ENCODE measurements at regions not wholly inside any gene's neighbourhood (a gene's known extent, or its start where the extent isn't known, plus 50 kb on each side); places are given as distances from the start of the nearest gene placed in this dataset.
A peak's percentile ranks its signal among the peaks of the same experiment; 100 is the strongest.

DNA sequence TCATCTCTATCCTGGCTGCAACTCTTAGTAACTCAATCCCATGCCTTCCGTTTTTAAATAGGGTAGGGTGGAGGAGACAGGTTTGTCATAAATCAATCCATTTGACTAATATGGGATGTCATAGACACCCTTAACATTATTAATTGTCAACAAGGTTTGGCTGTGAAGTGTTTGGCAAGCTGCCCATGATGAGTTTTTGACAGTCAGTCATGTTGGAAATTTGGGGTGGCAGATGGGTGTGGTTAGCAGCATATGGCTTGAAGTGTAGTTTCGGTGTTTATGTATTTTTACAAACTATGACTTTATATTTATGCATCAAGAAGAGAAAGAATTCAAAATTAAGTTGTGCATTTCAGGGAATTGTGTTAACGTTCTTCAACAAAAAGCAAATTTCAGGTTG lies 221.8 kb upstream of the CDH5 start:
- DNase-seq (ENCODE audit: insufficient read length, low spot score) (no peak), FAIRE-seq (no peak)
- no peak for TF ChIP-seq POLR2A (IDR thresholded peaks at IDR 0.05; ENCODE audit: low read depth, low read length)

GRCh38 chr16:66143415-66143814 lies 223.1 kb upstream of the CDH5 start:
- FAIRE-seq (no peak), DNase-seq (ENCODE audit: insufficient read length, low spot score) (no peak)
- no peak for TF ChIP-seq POLR2A (IDR thresholded peaks at IDR 0.05; ENCODE audit: low read depth, low read length)

GRCh38 chr16:66141885-66142284 lies 224.6 kb upstream of the CDH5 start:
- TF ChIP-seq POLR2A (IDR thresholded peaks at IDR 0.05; ENCODE audit: low read depth, low read length) = no peak
- FAIRE-seq = no peak
- DNase-seq (ENCODE audit: insufficient read length, low spot score) = no peak

- TF ChIP-seq POLR2A (IDR thresholded peaks at IDR 0.05; ENCODE audit: low read depth, low read length) = no peak
- DNase-seq (ENCODE audit: insufficient read length, low spot score) (no peak), FAIRE-seq (no peak)
These were observed 228.6 kb upstream of the CDH5 start for GRCh38 chr16:66137853-66138252.

DNA sequence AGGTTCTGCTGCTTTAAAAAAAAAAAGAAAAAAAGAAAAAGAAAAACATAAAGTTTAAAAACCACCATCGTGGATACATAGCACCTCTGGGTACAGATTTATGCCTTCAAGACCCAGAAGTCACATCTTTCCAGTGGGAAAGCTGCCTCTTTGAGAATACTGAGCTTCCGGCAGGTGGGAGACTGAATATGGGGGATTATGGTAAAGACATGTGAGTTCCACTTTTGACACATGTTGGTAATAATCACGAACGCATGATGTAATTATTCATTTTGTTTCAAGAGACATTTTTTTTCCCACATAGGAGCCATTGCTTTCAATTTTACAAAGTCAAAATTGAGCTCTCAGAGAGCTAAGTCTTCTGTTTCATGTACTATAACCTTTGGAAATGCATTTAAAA lies 229.7 kb upstream of the CDH5 start:
- TF ChIP-seq POLR2A (IDR thresholded peaks at IDR 0.05; ENCODE audit: low read depth, low read length) = no peak
- no peak for DNase-seq (ENCODE audit: insufficient read length, low spot score)
- FAIRE-seq = no peak

- TF ChIP-seq POLR2A (IDR thresholded peaks at IDR 0.05; ENCODE audit: low read depth, low read length) = no peak
- no peak for DNase-seq (ENCODE audit: insufficient read length, low spot score)
- FAIRE-seq = no peak
These were observed 230.7 kb upstream of the CDH5 start for GRCh38 chr16:66135838-66136237.

DNA sequence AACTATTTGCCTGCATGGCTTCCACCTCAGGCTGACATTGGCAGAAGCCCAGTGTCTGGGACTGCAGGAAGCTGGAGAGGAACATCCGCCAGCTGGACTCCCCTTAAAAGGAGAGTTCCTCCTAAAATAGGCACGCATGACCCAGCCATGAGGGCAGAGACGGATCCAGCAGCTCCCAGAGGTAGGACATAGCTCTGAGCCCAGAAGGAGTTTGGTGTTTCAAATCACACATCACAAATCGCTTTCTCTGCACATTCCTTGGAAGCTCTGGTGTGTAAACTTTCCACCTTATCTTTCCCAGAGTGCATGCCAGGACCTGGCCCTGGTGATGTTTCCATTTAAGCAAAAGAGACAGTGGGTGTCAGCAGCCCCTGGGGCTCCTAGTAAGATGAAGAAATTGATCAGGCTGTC lies 231.1 kb upstream of the CDH5 start:
- no peak for DNase-seq (ENCODE audit: insufficient read length, low spot score)
- TF ChIP-seq POLR2A (IDR thresholded peaks at IDR 0.05; ENCODE audit: low read depth, low read length) = no peak
- FAIRE-seq = no peak

DNA sequence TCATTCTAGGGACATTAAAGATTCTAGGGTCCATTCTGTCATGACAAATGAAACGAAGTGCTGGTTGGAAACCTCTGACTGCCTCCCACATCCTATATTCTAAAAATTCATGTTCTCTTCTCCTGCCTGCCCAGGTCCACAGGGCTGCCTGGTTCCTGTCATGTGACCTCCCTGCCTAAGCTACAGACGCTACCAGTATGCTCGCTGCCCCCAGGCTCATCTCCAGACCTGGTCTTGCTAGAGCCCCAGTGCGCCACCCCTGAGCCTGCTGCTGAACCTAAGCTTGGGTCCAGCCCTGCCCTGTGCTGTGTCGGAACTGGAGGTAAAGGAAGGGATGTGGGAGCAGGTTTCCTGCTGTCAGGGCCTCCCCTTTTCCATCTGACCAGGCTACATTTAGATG lies 231.6 kb upstream of the CDH5 start:
- no peak for DNase-seq (ENCODE audit: insufficient read length, low spot score)
- no peak for TF ChIP-seq POLR2A (IDR thresholded peaks at IDR 0.05; ENCODE audit: low read depth, low read length)
- FAIRE-seq = no peak

GRCh38 chr16:66133643-66134338 lies 232.7 kb upstream of the CDH5 start:
- FAIRE-seq (no peak), DNase-seq (ENCODE audit: insufficient read length, low spot score) (no peak)
- TF ChIP-seq POLR2A (IDR thresholded peaks at IDR 0.05; ENCODE audit: low read depth, low read length) = no peak

GRCh38 chr16:66131895-66132294 lies 234.6 kb upstream of the CDH5 start:
- no peak for TF ChIP-seq POLR2A (IDR thresholded peaks at IDR 0.05; ENCODE audit: low read depth, low read length)
- FAIRE-seq (no peak), DNase-seq (ENCODE audit: insufficient read length, low spot score) (no peak)

- FAIRE-seq = no peak
- DNase-seq (ENCODE audit: insufficient read length, low spot score) = peak; percentile 7
- TF ChIP-seq POLR2A (IDR thresholded peaks at IDR 0.05; ENCODE audit: low read depth, low read length) = no peak
These were observed 235.2 kb upstream of the CDH5 start for GRCh38 chr16:66131156-66131807.

GRCh38 chr16:66130296-66130905 lies 236.1 kb upstream of the CDH5 start:
- FAIRE-seq = no peak
- TF ChIP-seq POLR2A (IDR thresholded peaks at IDR 0.05; ENCODE audit: low read depth, low read length) = no peak
- no peak for DNase-seq (ENCODE audit: insufficient read length, low spot score)

GRCh38 chr16:66129196-66129595 lies 237.3 kb upstream of the CDH5 start:
- FAIRE-seq (no peak), DNase-seq (ENCODE audit: insufficient read length, low spot score) (no peak)
- TF ChIP-seq POLR2A (IDR thresholded peaks at IDR 0.05; ENCODE audit: low read depth, low read length) = no peak

GRCh38 chr16:66128371-66128770 lies 238.1 kb upstream of the CDH5 start:
- no peak for FAIRE-seq
- DNase-seq (ENCODE audit: insufficient read length, low spot score) = no peak
- no peak for TF ChIP-seq POLR2A (IDR thresholded peaks at IDR 0.05; ENCODE audit: low read depth, low read length)

Data from H54 (cell line).